ENCODE measurements at regions not wholly inside any gene's neighbourhood (a gene's known extent, or its start where the extent isn't known, plus 50 kb on each side); places are given as distances from the start of the nearest gene placed in this dataset.

DNA sequence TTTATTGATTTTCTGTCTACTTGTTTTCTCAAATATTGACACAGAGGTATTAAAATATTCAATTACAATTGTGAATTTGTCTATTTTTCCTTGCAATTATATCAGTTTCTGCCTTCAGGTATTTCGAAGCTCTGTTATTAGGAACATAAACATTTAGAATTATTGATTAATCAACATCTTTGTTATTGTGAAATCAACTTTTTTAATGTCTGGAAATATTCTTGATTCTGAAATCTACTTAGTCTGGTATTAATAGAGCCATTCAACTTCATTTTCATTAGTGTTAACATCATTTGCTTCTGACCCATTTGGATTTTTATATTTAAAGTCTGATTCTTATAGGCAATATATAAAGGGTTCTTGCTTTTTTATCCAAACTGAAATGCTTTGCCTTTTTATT lies 69.8 kb upstream of the CALN1 start:
- H3K9me1 ChIP-seq (replicated peaks; ENCODE audit: control insufficient read depth, extremely low read depth, insufficient read depth, low read length): no peaks in the 10 kb centered on the region
- no peaks in the 10 kb centered on the region for H3K4me1 ChIP-seq (ENCODE audit: control insufficient read depth, extremely low read depth, insufficient read depth, low read length)
- CTCF ChIA-PET: no interaction called here
- intact Hi-C loops (cut with micrococcal nuclease): no loop called here
- no peaks in the 10 kb centered on the region for H3K36me3 ChIP-seq (ENCODE audit: control insufficient read depth in 2 of 2, extremely low read depth in 1 of 2, insufficient read depth in 2 of 2, low read length in 2 of 2)
- no peaks in the 10 kb centered on the region for H3K79me2 ChIP-seq (ENCODE audit: control insufficient read depth, insufficient read depth, low read length)
- H3K9ac ChIP-seq (replicated peaks; ENCODE audit: extremely low read depth, insufficient read depth, low read length): no peak overlapping the region
- dilution Hi-C loops (cut with MboI; ENCODE audit: extremely low pct_ligation_motif_present, low sequenced_read_pairs): no loop called here
- no TSS peak for BruUV-seq (replicated peaks)
- FAIRE-seq: no peak
- H3K4me3 ChIP-seq (replicated peaks in 1 of 3; ENCODE audit: insufficient read depth in 1 of 3, low read depth in 1 of 3, low read length in 3 of 3): no peak overlapping the region
- H3K27ac ChIP-seq (ENCODE audit: insufficient read depth, low read depth, low read length): no peak overlapping the region
- no peak overlapping the region for H2AFZ ChIP-seq (ENCODE audit: low read depth, low read length)
- POLR2A ChIA-PET: no interaction called here
- H3K27me3 ChIP-seq (ENCODE audit: control insufficient read depth in 2 of 2, insufficient read depth in 2 of 2, low read length in 2 of 2): no peaks in the 10 kb centered on the region
- TF ChIP-seq POLR2AphosphoS5 (IDR thresholded peaks at IDR 0.05; ENCODE audit: insufficient read depth, low read depth, low read length) (no peak), JUN (IDR thresholded peaks at IDR 0.05; ENCODE audit: borderline replicate concordance, insufficient read depth, insufficient read length, low read depth) (no peak), FOS (IDR thresholded peaks at IDR 0.05; ENCODE audit: borderline replicate concordance, insufficient read depth, low read length) (no peak), GATA2 (IDR thresholded peaks at IDR 0.05; ENCODE audit: insufficient read depth, insufficient read length, low read depth, low read length) (no peak)
- TF ChIP-seq, protein P1, sequence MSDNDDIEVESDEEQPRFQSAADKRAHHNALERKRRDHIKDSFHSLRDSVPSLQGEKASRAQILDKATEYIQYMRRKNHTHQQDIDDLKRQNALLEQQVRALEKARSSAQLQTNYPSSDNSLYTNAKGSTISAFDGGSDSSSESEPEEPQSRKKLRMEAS (IDR thresholded peaks at IDR 0.05; ENCODE audit: insufficient read depth, insufficient read length): no peak
- TF ChIP-seq, protein P2, sequence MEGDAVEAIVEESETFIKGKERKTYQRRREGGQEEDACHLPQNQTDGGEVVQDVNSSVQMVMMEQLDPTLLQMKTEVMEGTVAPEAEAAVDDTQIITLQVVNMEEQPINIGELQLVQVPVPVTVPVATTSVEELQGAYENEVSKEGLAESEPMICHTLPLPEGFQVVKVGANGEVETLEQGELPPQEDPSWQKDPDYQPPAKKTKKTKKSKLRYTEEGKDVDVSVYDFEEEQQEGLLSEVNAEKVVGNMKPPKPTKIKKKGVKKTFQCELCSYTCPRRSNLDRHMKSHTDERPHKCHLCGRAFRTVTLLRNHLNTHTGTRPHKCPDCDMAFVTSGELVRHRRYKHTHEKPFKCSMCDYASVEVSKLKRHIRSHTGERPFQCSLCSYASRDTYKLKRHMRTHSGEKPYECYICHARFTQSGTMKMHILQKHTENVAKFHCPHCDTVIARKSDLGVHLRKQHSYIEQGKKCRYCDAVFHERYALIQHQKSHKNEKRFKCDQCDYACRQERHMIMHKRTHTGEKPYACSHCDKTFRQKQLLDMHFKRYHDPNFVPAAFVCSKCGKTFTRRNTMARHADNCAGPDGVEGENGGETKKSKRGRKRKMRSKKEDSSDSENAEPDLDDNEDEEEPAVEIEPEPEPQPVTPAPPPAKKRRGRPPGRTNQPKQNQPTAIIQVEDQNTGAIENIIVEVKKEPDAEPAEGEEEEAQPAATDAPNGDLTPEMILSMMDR (IDR thresholded peaks at IDR 0.05; ENCODE audit: extremely low read depth in 1 of 2, insufficient read depth in 1 of 2, low read depth in 1 of 2, low read length in 2 of 2): no peak
- H3K4me2 ChIP-seq (ENCODE audit: insufficient read depth, low read length): no peak overlapping the region
- no peaks in the 10 kb centered on the region for H4K20me1 ChIP-seq (replicated peaks; ENCODE audit: control insufficient read depth, extremely low read depth, insufficient read depth, low read length)
- no peak for DNase-seq (ENCODE audit: low read depth, low spot score)
- H3K9me3 ChIP-seq (replicated peaks; ENCODE audit: control insufficient read depth, insufficient read depth, low read length): no peaks in the 10 kb centered on the region

Measured in endothelial cell of umbilical vein (primary cell).